Ovary (tissue), 3 donors: ENCODE measurements at regions not wholly inside any gene's neighbourhood (a gene's known extent, or its start where the extent isn't known, plus 50 kb on each side); places are given as distances from the start of the nearest gene placed in this dataset.

Source experiments
- EP300 ChIP-seq: sonication (generic); formaldehyde crosslinking; IDR thresholded peaks from one replicate; pipeline ENCODE4 v1.6.1; 2017; ENCODE audit warnings: antibody characterized with exemption
- TF ChIP-seq, protein P1 (sequence below), 3 donors: fragments of 450-650 bp in 2 of 3; fragments of 200-600 bp in 1 of 3; IDR thresholded peaks; one replicate each; pipeline versions ENCODE4 v1.5.1 to v1.8.0; 2016 to 2022; ENCODE audit warnings: antibody characterized with exemption in 3 of 3, mild to moderate bottlenecking in 1 of 3
- donor health status: DM: no; HTN: no; CAD: no.

DNA sequence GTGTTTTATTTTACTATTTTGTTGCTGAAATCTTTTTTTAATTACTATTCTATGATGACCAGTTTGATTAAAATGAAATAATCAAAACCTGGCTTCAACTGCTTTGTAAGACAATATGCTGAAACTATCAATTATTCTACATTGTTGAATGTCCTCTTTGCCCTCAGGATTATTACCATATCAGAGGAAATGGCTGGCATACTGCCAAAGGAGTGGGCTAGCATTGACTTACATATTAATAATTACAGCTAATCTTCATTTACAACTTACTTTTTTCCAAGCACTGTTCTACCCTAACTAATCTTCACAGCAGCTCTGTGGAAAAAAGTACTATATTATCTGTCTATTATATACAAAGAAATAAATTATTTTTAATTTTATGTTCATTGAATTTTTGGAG is 560.5 kb downstream of the BCKDHB start:
- TF ChIP-seq, protein P1, sequence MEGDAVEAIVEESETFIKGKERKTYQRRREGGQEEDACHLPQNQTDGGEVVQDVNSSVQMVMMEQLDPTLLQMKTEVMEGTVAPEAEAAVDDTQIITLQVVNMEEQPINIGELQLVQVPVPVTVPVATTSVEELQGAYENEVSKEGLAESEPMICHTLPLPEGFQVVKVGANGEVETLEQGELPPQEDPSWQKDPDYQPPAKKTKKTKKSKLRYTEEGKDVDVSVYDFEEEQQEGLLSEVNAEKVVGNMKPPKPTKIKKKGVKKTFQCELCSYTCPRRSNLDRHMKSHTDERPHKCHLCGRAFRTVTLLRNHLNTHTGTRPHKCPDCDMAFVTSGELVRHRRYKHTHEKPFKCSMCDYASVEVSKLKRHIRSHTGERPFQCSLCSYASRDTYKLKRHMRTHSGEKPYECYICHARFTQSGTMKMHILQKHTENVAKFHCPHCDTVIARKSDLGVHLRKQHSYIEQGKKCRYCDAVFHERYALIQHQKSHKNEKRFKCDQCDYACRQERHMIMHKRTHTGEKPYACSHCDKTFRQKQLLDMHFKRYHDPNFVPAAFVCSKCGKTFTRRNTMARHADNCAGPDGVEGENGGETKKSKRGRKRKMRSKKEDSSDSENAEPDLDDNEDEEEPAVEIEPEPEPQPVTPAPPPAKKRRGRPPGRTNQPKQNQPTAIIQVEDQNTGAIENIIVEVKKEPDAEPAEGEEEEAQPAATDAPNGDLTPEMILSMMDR (IDR thresholded peaks at IDR 0.05) = no peak
- no peak for TF ChIP-seq EP300
